HFFc6 (cell line): ENCODE measurements at regions not wholly inside any gene's neighbourhood (a gene's known extent, or its start where the extent isn't known, plus 50 kb on each side); places are given as distances from the start of the nearest gene placed in this dataset.
"Not testable (repeated sequence)": the region's sequence is repeated elsewhere in the genome, so short reads cannot be mapped to it uniquely, and the experiment has no call there.

Source experiments
- DNase-seq: peaks from one replicate; pipeline ENCODE4 v3.0.0-alpha.2; 2018
- H3K27ac Mint-ChIP-seq: 2 replicates; pipeline ENCODE4 v1.8.0; 2020; ENCODE audit warnings: mild to moderate bottlenecking, mixed read lengths
- H3K27me3 Mint-ChIP-seq: 2 replicates; pipeline ENCODE4 v1.8.0; 2021; ENCODE audit warnings: mild to moderate bottlenecking, moderate library complexity, mixed read lengths; ENCODE audit not compliant: insufficient read depth
- H3K36me3 Mint-ChIP-seq: 2 replicates; pipeline ENCODE4 v1.8.0; 2021; ENCODE audit warnings: low read depth, mixed read lengths
- H3K4me1 Mint-ChIP-seq: 2 replicates; pipeline ENCODE4 v1.8.0; 2020; ENCODE audit warnings: low read depth, mixed read lengths
- H3K4me3 Mint-ChIP-seq: 2 replicates; pipeline ENCODE4 v1.8.0; 2020; ENCODE audit warnings: mild to moderate bottlenecking, moderate library complexity, mixed read lengths
- H3K9me3 Mint-ChIP-seq: 2 replicates; pipeline ENCODE4 v1.8.0; 2020; ENCODE audit warnings: mild to moderate bottlenecking, mixed read lengths
- CTCF ChIP-seq: fragments of 200-600 bp; sonication (generic); IDR thresholded peaks from 2 replicates; pipeline ENCODE4 v1.5.0; 2021; ENCODE audit warnings: antibody characterized with exemption, mild to moderate bottlenecking

DNA sequence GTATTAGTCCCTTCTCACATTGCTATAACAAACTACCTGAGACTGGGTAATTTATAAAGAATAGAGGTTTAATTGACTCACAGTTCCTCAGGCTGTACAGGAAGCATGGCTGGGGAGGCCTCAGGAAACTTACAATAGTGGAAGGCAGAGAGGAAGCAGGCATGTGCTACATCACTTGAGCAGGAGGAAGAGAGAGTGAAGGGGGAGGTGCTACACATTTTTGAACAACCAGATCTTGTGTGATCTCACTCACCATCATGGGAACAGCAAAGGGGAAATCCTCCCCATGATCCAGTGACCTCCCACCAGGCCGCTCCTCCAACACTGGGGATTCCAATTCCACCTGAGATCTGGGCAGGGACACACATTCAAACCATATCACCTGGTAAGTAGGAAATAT lies 630.6 kb downstream of the QKI start:
- no peaks in the 10 kb centered on the region for H3K4me1 Mint-ChIP-seq
- DNase-seq, result no peak
- H3K36me3 Mint-ChIP-seq, result no peaks in the 10 kb centered on the region
- H3K27me3 Mint-ChIP-seq, result no peaks in the 10 kb centered on the region
- no peak for TF ChIP-seq CTCF
- H3K9me3 Mint-ChIP-seq, result peaks cover 43% of the 10 kb centered on the region
- no peak overlapping the region for H3K27ac Mint-ChIP-seq
- no peak overlapping the region for H3K4me3 Mint-ChIP-seq

DNA sequence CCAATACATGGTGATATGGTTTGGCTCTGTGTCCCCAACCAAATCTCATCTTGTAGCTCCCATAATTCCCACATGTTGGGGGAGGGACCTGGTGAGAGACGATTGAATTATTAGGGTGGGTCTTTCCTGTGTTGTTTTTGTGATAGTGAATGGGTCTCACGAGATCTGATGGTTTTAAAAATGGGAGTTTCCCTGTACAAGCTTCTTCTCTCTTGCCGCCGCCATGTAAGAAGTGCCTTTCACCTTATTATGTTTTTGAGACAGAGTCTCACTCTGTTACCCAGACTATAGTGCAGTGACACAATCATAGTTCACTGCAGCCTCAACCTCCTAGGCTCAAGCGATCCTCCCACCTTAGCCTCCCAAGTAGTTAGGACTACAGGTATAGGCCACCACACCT lies 629.1 kb downstream of the QKI start:
- not testable (repeated sequence) for H3K27ac Mint-ChIP-seq, H3K4me3 Mint-ChIP-seq, H3K4me1 Mint-ChIP-seq, H3K36me3 Mint-ChIP-seq, DNase-seq, H3K27me3 Mint-ChIP-seq
- H3K9me3 Mint-ChIP-seq, result peaks cover 33% of the 10 kb centered on the region

DNA sequence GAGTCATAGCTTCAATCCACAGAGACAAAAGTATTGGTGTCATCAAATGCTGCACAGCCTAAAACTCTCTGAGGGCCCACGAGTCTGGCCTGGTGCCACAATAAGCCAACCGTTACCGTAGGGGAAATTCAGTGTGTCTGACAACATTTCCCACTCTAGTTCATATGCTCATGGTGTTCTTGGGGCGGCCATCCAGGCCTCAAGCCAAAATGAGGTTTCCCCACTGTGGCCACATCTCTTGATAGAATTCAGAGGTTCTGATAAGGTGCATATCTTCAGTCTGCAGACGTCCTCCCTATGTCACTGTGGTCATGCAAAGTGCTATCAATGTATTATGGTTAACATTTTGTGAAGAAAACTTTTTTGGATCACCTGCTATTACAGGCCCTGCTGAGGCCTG lies 627.7 kb downstream of the QKI start:
- H3K9me3 Mint-ChIP-seq, result peaks cover 28% of the 10 kb centered on the region
- no peaks in the 10 kb centered on the region for H3K4me1 Mint-ChIP-seq
- no peak for DNase-seq
- H3K36me3 Mint-ChIP-seq, result no peaks in the 10 kb centered on the region
- H3K4me3 Mint-ChIP-seq, result no peak overlapping the region
- no peak overlapping the region for H3K27ac Mint-ChIP-seq
- no peaks in the 10 kb centered on the region for H3K27me3 Mint-ChIP-seq
- no peak for TF ChIP-seq CTCF

DNA sequence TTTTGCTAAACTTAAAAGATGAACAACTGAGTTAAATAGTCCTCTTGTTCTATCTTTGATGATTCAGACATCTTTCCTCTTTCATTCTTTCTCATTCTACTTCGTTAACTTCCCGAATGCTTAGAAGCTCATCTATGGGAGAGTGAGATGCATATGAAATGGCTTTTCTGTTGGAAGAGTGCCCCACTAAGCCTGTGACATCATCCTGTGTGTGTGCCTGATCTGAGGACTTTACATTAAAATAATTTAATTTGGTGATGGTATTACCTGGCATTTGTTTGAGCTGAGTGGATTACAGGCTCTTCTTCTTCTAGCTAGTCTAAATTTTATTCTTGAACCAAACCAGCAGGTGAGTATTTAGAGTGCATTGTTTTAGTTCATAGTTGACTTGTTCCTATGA lies 626.5 kb downstream of the QKI start:
- H3K27ac Mint-ChIP-seq, result no peak overlapping the region
- H3K4me1 Mint-ChIP-seq, result no peaks in the 10 kb centered on the region
- no peaks in the 10 kb centered on the region for H3K36me3 Mint-ChIP-seq
- H3K4me3 Mint-ChIP-seq, result no peak overlapping the region
- no peak for DNase-seq
- H3K9me3 Mint-ChIP-seq, result peaks cover 37% of the 10 kb centered on the region
- H3K27me3 Mint-ChIP-seq, result no peaks in the 10 kb centered on the region
- no peak for TF ChIP-seq CTCF

GRCh38 chr6:164039954-164040375 lies 625.4 kb downstream of the QKI start:
- no peak for TF ChIP-seq CTCF
- H3K36me3 Mint-ChIP-seq, result no peaks in the 10 kb centered on the region
- H3K9me3 Mint-ChIP-seq, result peaks cover 37% of the 10 kb centered on the region
- H3K4me3 Mint-ChIP-seq, result no peak overlapping the region
- no peak overlapping the region for H3K27ac Mint-ChIP-seq
- no peak for DNase-seq
- no peaks in the 10 kb centered on the region for H3K4me1 Mint-ChIP-seq
- no peaks in the 10 kb centered on the region for H3K27me3 Mint-ChIP-seq

- H3K27ac Mint-ChIP-seq, result no peak overlapping the region
- DNase-seq, result no peak
- H3K9me3 Mint-ChIP-seq, result peaks cover 27% of the 10 kb centered on the region
- no peaks in the 10 kb centered on the region for H3K27me3 Mint-ChIP-seq
- no peaks in the 10 kb centered on the region for H3K4me1 Mint-ChIP-seq
- no peak overlapping the region for H3K4me3 Mint-ChIP-seq
- no peak for TF ChIP-seq CTCF
- H3K36me3 Mint-ChIP-seq, result no peaks in the 10 kb centered on the region
Observed at GRCh38 chr6:164037171-164037870, 622.8 kb downstream of the QKI start.
